Nephron progenitor cell (in vitro differentiated cells): ENCODE measurements at regions not wholly inside any gene's neighbourhood (a gene's known extent, or its start where the extent isn't known, plus 50 kb on each side); places are given as distances from the start of the nearest gene placed in this dataset.

ENCODE experiments used
- DNase-seq: peaks from one replicate; pipeline ENCODE4 v3.0.0; 2021
- H3K27ac Mint-ChIP-seq: 2 replicates; pipeline ENCODE4 v1.8.0; 2021; ENCODE audit warnings: mild to moderate bottlenecking, moderate library complexity, mixed read lengths
- H3K27me3 Mint-ChIP-seq: 2 replicates; pipeline ENCODE4 v1.8.0; 2021; ENCODE audit warnings: mild to moderate bottlenecking, low read depth, mixed read lengths; ENCODE audit not compliant: poor library complexity
- H3K36me3 Mint-ChIP-seq: 2 replicates; pipeline ENCODE4 v1.8.0; 2021; ENCODE audit warnings: low read depth, mixed read lengths
- H3K4me1 Mint-ChIP-seq: 2 replicates; pipeline ENCODE4 v1.8.0; 2021; ENCODE audit warnings: mixed read lengths
- H3K4me3 Mint-ChIP-seq: 2 replicates; pipeline ENCODE4 v1.8.0; 2021; ENCODE audit warnings: mild to moderate bottlenecking, moderate library complexity, mixed read lengths
- H3K9me3 Mint-ChIP-seq: 2 replicates; pipeline ENCODE4 v1.8.0; 2021; ENCODE audit warnings: mild to moderate bottlenecking, moderate library complexity, mixed read lengths
- CTCF ChIP-seq: fragments of 200-600 bp; sonication (generic); IDR thresholded peaks from 2 replicates; pipeline ENCODE4 v1.5.0; 2021; ENCODE audit warnings: antibody characterized with exemption

- Mint-ChIP-seq H3K27ac (no peak overlapping the region), H3K4me3 (no peak overlapping the region), H3K4me1 (peaks cover 29% of the 10 kb centered on the region), H3K36me3 (no peaks in the 10 kb centered on the region), H3K27me3 (peaks cover 27% of the 10 kb centered on the region), H3K9me3 (no peaks in the 10 kb centered on the region)
- no peak for DNase-seq
- no peak for TF ChIP-seq CTCF
Measured at GRCh38 chr1:25066256-25066655, 136.2 kb upstream of the RUNX3 start.

GRCh38 chr1:25065795-25066238, 135.7 kb upstream of the RUNX3 start:
- no peak for DNase-seq
- Mint-ChIP-seq H3K4me3 (no peak overlapping the region), H3K4me1 (peaks cover 29% of the 10 kb centered on the region), H3K27ac (no peak overlapping the region), H3K9me3 (no peaks in the 10 kb centered on the region), H3K27me3 (peaks cover 27% of the 10 kb centered on the region), H3K36me3 (no peaks in the 10 kb centered on the region)
- TF ChIP-seq CTCF: no peak

DNA sequence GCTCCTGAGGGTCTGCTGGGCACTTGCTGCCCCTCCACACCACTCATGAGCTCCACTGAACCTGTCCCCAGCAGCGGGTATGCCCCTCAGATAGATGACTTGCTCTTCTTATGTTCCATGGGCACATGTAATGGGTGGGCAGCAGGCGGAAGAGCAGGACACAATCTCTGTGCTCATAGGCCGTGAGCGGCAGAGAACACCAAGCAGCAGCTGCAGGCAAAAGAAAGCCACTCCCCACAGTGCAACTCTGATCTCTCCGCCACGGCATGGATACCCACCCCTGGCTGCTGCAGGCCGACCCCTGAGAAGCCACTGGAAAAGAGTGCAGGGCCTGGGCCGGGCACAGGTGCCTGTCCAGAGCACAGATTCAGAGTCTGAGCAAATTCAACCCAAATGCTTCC, 135.2 kb upstream of the RUNX3 start:
- H3K36me3 Mint-ChIP-seq: no peaks in the 10 kb centered on the region
- no peak overlapping the region for H3K27ac Mint-ChIP-seq
- TF ChIP-seq CTCF: no peak
- no peaks in the 10 kb centered on the region for H3K9me3 Mint-ChIP-seq
- H3K27me3 Mint-ChIP-seq: peaks cover 27% of the 10 kb centered on the region
- H3K4me1 Mint-ChIP-seq: peaks cover 29% of the 10 kb centered on the region
- no peak overlapping the region for H3K4me3 Mint-ChIP-seq
- no peak for DNase-seq

DNA sequence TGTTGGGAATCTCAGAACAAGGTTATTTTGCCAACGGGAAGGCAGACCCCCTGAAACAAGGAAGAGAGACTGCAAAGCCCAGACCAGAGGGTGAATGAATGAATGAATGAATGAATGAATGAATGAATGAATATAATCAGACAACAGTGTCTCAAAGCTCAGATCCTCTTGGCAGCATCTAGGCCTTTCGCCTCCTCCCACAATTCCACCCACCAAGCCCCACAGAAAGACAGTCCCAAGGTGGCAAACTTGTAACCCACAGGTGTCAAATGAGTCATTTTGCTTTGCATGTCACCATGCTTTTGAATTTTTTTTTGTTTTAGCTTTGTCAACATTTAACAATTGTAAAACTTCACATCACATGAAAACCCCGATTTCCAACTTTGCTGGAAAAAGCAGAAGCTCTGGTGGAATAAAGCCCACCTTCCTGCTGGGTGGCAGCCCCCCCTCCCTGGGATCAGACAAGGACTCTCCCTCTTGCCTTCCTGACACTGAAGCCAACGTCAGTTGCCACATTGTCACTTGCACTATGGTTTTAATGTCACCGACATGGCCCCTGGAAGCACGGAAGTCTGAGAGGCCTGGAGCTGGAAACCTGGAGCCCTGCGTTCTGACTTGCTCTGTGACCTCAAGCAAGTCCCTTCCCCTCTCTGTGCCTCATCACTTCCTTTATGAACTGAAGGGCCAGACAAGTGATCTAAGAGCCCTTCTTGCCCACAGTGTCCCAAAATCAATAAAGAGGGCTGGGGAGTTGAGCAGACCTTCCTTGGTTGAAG, 134.6 kb upstream of the RUNX3 start:
- Mint-ChIP-seq H3K4me1 (peaks cover 29% of the 10 kb centered on the region), H3K36me3 (no peaks in the 10 kb centered on the region), H3K4me3 (no peak overlapping the region), H3K27me3 (peaks cover 27% of the 10 kb centered on the region), H3K27ac (no peak overlapping the region), H3K9me3 (no peaks in the 10 kb centered on the region)
- no peak for TF ChIP-seq CTCF
- no peak for DNase-seq

DNA sequence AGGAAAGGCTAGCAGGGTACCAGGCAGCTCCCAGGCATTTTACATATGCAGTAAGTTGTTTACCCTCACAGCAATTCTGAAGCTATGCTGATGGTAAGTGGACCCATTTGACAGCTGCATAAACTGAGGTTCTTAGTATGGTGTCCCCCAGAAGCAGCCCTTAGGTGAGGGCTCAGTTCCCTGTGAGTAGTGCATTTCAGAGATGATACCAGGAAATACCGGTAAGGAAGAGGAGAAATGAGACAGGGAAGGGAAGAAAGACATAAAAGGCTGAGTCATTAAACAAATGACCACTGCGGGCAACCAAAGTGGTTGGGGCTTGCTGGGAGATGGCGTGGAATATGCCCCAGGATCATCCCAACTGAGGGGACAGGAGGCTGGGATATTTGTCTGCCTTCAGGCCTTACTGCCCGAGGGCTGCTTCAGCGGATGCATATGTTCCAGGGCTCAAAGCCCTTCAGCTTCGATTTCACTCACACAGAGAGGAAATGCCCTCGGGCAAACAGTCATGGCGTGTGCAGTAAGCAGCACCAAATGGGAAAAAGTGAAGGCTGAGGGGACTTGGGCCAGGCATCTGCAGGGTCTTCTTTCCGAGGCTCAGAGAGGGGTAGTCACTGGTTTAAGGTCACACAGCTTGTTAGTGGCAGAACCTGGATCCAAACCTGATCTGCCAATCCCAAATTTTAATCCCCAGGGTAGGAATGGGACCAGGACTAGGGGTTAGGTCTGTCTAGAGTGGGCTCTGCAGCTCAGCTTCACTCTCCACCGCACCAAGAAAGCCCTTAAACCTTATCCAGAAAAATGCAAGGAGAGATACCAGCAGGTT, 133.7 kb upstream of the RUNX3 start:
- no peaks in the 10 kb centered on the region for H3K9me3 Mint-ChIP-seq
- H3K27me3 Mint-ChIP-seq: peaks cover 27% of the 10 kb centered on the region
- H3K4me3 Mint-ChIP-seq: no peak overlapping the region
- DNase-seq: no peak
- H3K4me1 Mint-ChIP-seq: peaks cover 29% of the 10 kb centered on the region
- TF ChIP-seq CTCF: no peak
- no peak overlapping the region for H3K27ac Mint-ChIP-seq
- H3K36me3 Mint-ChIP-seq: no peaks in the 10 kb centered on the region
